Esophagus squamous epithelium (tissue), 5 donors: ENCODE measurements at regions not wholly inside any gene's neighbourhood (a gene's known extent, or its start where the extent isn't known, plus 50 kb on each side); places are given as distances from the start of the nearest gene placed in this dataset.

Source experiments
- DNase-seq: peaks from one replicate; lab custom pipeline; 2025; lab: John Stamatoyannopoulos, UW
- H3K27ac ChIP-seq, 4 donors: fragments of 200-600 bp; sonication (generic); one replicate each; pipeline ENCODE4 v1.5.1; 2016 to 2019; ENCODE audit warnings: mild to moderate bottlenecking in 1 of 4
- H3K27me3 ChIP-seq, 4 donors: fragments of 200-600 bp; sonication (generic); 1 replicate in 3 of 4; 2 replicates in 1 of 4; pipeline versions ENCODE4 v1.5.1 to v1.6.0; 2017 to 2021; ENCODE audit warnings: antibody characterized with exemption in 1 of 4
- H3K36me3 ChIP-seq, 3 donors: fragments of 200-600 bp; sonication (generic); one replicate each; pipeline ENCODE4 v1.5.1; 2016 to 2019
- H3K4me1 ChIP-seq, 3 donors: fragments of 200-600 bp; sonication (generic); one replicate each; pipeline ENCODE4 v1.5.1; 2017 to 2019
- H3K4me3 ChIP-seq, 4 donors: fragments of 200-600 bp; sonication (generic); 1 replicate in 3 of 4; 2 replicates in 1 of 4; pipeline ENCODE4 v1.5.1; 2016 to 2019; ENCODE audit warnings: mild to moderate bottlenecking in 2 of 4, moderate library complexity in 1 of 4
- H3K9me3 ChIP-seq, 3 donors: fragments of 200-600 bp; sonication (generic); one replicate each; pipeline ENCODE4 v1.5.1; 2016 to 2019
- CTCF ChIP-seq, 6 experiments: fragments of 450-650 bp in 4 of 6; fragments of 200-600 bp in 2 of 6; sonication (generic) in 2 of 6; IDR thresholded peaks; one replicate each; pipeline ENCODE4 v1.5.1; 2016 to 2019; ENCODE audit warnings: antibody characterized with exemption in 6 of 6, mild to moderate bottlenecking in 4 of 6, moderate library complexity in 4 of 6
- POLR2A ChIP-seq, 4 donors: fragments of 450-650 bp; IDR thresholded peaks; one replicate each; pipeline ENCODE4 v1.6.1; 2017; ENCODE audit warnings: antibody characterized with exemption in 4 of 4, mild to moderate bottlenecking in 4 of 4, moderate library complexity in 3 of 4
- WGBS, 2 donors: methylation state at CpG; one replicate each; pipeline ENCODE4 v1.1.5; 2018; 5-methylcytosine and 5-hydroxymethylcytosine counted together
- intact Hi-C: fragments of 100-400 bp; cut with DNase I; formaldehyde crosslinking; loops from one replicate; pipeline ENCODE4 v1.15.0; 2022
- donor health status: DM: yes; HTN: yes; CAD: no.

- no peak overlapping the region for H3K4me3 ChIP-seq
- no peak for DNase-seq
- H3K27me3 ChIP-seq, result no peaks in the 10 kb centered on the region
- TF ChIP-seq POLR2A (IDR thresholded peaks at IDR 0.05), result no peak
- no peak for TF ChIP-seq CTCF (IDR thresholded peaks at IDR 0.05)
- no peaks in the 10 kb centered on the region for H3K4me1 ChIP-seq
- WGBS, 2 donors, result 80 to 83% methylated on average over 6 of the region's 6 CpGs
- no peaks in the 10 kb centered on the region for H3K9me3 ChIP-seq
- no peak overlapping the region for H3K27ac ChIP-seq
- no peaks in the 10 kb centered on the region for H3K36me3 ChIP-seq
- intact Hi-C loops, result no loop called here
These were observed 1781.1 kb upstream of the TENM3 start for GRCh38 chr4:180462116-180462515.

GRCh38 chr4:180465364-180465763 lies 1777.8 kb upstream of the TENM3 start:
- no peak for DNase-seq
- no peak for TF ChIP-seq CTCF (IDR thresholded peaks at IDR 0.05)
- no peak for TF ChIP-seq POLR2A (IDR thresholded peaks at IDR 0.05)
- Histone ChIP-seq H3K4me3 (no peak overlapping the region), H3K4me1 (no peaks in the 10 kb centered on the region), H3K9me3 (no peaks in the 10 kb centered on the region), H3K27me3 (no peaks in the 10 kb centered on the region), H3K36me3 (no peaks in the 10 kb centered on the region), H3K27ac (no peak overlapping the region)
- WGBS, 2 donors, result 80 to 81% methylated on average over 3 of the region's 3 CpGs
- intact Hi-C loops, result no loop called here

GRCh38 chr4:180483036-180483435 lies 1760.2 kb upstream of the TENM3 start:
- TF ChIP-seq POLR2A (IDR thresholded peaks at IDR 0.05) (no peak), CTCF (IDR thresholded peaks at IDR 0.05) (no peak)
- DNase-seq, result no peak
- no peak overlapping the region for H3K27ac ChIP-seq
- intact Hi-C loops, result no loop called here
- H3K36me3 ChIP-seq, result no peaks in the 10 kb centered on the region
- no peaks in the 10 kb centered on the region for H3K4me1 ChIP-seq
- no peak overlapping the region for H3K4me3 ChIP-seq
- WGBS, 2 donors, result 8 to 19% methylated on average over 1 of the region's 1 CpG
- H3K27me3 ChIP-seq, result no peaks in the 10 kb centered on the region
- H3K9me3 ChIP-seq, result no peaks in the 10 kb centered on the region

- Histone ChIP-seq H3K4me1 (no peaks in the 10 kb centered on the region), H3K4me3 (no peak overlapping the region)
- intact Hi-C loops, result no loop called here
These were observed 1757.8 kb upstream of the TENM3 start for GRCh38 chr4:180485407-180485806.

GRCh38 chr4:180486342-180486741 lies 1756.9 kb upstream of the TENM3 start:
- no peaks in the 10 kb centered on the region for H3K27me3 ChIP-seq
- WGBS, 2 donors, result 58 to 71% methylated on average over 3 to 4 of the region's 4 CpGs
- no peak for DNase-seq
- no peaks in the 10 kb centered on the region for H3K36me3 ChIP-seq
- no peak overlapping the region for H3K27ac ChIP-seq
- TF ChIP-seq CTCF (IDR thresholded peaks at IDR 0.05) (no peak), POLR2A (IDR thresholded peaks at IDR 0.05) (no peak)
- no peaks in the 10 kb centered on the region for H3K4me1 ChIP-seq
- intact Hi-C loops, result no loop called here
- H3K4me3 ChIP-seq, result no peak overlapping the region
- no peaks in the 10 kb centered on the region for H3K9me3 ChIP-seq

More at GRCh38 chr4:180485407-180485806, 1757.8 kb upstream of the TENM3 start:
- H3K9me3 ChIP-seq, result no peaks in the 10 kb centered on the region
- no peaks in the 10 kb centered on the region for H3K36me3 ChIP-seq
- no peaks in the 10 kb centered on the region for H3K27me3 ChIP-seq
- no peak for DNase-seq
- TF ChIP-seq CTCF (IDR thresholded peaks at IDR 0.05) (no peak), POLR2A (IDR thresholded peaks at IDR 0.05) (no peak)
- no peak overlapping the region for H3K27ac ChIP-seq
